ENCODE measurements at regions not wholly inside any gene's neighbourhood (a gene's known extent, or its start where the extent isn't known, plus 50 kb on each side); places are given as distances from the start of the nearest gene placed in this dataset.

GRCh38 chr5:18197734-18198133, 563.5 kb downstream of the TAF11L14 start:
- TF ChIP-seq CTCF (IDR thresholded peaks at IDR 0.05) (no peak), POLR2A (IDR thresholded peaks at IDR 0.05) (no peak)

Measured in vagina (tissue), 2 donors.